ENCODE measurements at regions not wholly inside any gene's neighbourhood (a gene's known extent, or its start where the extent isn't known, plus 50 kb on each side); places are given as distances from the start of the nearest gene placed in this dataset.

DNA sequence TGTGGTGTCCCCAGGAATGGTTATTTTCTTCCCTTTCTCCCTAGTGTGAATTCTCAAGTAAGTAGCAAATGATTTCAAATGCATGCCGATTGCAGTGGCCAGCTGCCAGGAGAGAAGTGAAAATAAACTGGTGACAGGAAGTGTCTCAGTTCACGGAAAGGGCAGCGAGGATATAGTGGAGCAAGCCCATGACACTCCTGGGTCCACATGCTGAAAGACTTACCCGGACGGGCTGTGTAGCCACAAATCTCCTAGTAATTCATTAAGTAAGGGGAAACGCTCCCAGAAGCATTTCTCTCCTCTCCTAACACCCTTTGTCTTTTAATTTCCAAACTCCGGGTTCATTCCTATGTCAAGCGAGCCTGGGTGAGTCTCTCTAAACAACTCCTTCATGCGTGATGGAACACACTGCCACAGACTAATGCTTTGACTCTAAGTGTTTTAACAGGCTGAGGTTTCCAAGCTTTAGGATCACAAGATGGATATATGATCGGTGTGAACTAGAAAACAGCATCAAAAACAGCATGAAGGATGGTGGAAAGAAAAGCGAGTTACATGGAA lies 125.6 kb downstream of the CYP26A1 start:
- 50% methylated on average over 2 of the region's 11 CpGs for WGBS (ENCODE audit: insufficient coverage, low lambda C conversion rate)
- H3K4me3 ChIP-seq (ENCODE audit: low read length) = peak overlapping the region; percentile 31
- peak overlapping the region; percentile 36 for H3K27ac ChIP-seq (ENCODE audit: low read length)

GRCh38 chr10:93204494-93205485 lies 131.1 kb downstream of the CYP26A1 start:
- Histone ChIP-seq H3K27ac (ENCODE audit: low read length) (no peak overlapping the region), H3K36me3 (ENCODE audit: control insufficient read depth, insufficient read depth, low read length) (no peaks in the 10 kb centered on the region), H3K4me1 (ENCODE audit: control insufficient read depth, insufficient read depth, low read length) (no peaks in the 10 kb centered on the region), H3K4me3 (ENCODE audit: low read length) (no peak overlapping the region), H3K27me3 (ENCODE audit: control insufficient read depth, insufficient read depth, low read length) (no peaks in the 10 kb centered on the region), H3K9me3 (ENCODE audit: control insufficient read depth, low read depth, low read length) (no peaks in the 10 kb centered on the region)
- no peak for DNase-seq
- no CpG with 5 or more reads among the region's 12 CpGs for WGBS (ENCODE audit: insufficient coverage, low lambda C conversion rate)

More for the DNA sequence above, 125.6 kb downstream of the CYP26A1 start:
- Histone ChIP-seq H3K36me3 (ENCODE audit: control insufficient read depth, insufficient read depth, low read length) (no peaks in the 10 kb centered on the region), H3K4me1 (ENCODE audit: control insufficient read depth, insufficient read depth, low read length) (peaks cover 6% of the 10 kb centered on the region), H3K27me3 (ENCODE audit: control insufficient read depth, insufficient read depth, low read length) (no peaks in the 10 kb centered on the region), H3K9me3 (ENCODE audit: control insufficient read depth, low read depth, low read length) (no peaks in the 10 kb centered on the region)
- DNase-seq = peak; percentile 69 to 87

GRCh38 chr10:93206652-93207051 lies 133.0 kb downstream of the CYP26A1 start:
- Histone ChIP-seq H3K4me1 (ENCODE audit: control insufficient read depth, insufficient read depth, low read length) (no peaks in the 10 kb centered on the region), H3K9me3 (ENCODE audit: control insufficient read depth, low read depth, low read length) (no peaks in the 10 kb centered on the region), H3K4me3 (ENCODE audit: low read length) (no peak overlapping the region), H3K27me3 (ENCODE audit: control insufficient read depth, insufficient read depth, low read length) (no peaks in the 10 kb centered on the region), H3K27ac (ENCODE audit: low read length) (no peak overlapping the region), H3K36me3 (ENCODE audit: control insufficient read depth, insufficient read depth, low read length) (no peaks in the 10 kb centered on the region)
- no peak for DNase-seq
- WGBS (ENCODE audit: insufficient coverage, low lambda C conversion rate) = no CpG with 5 or more reads among the region's 7 CpGs

DNA sequence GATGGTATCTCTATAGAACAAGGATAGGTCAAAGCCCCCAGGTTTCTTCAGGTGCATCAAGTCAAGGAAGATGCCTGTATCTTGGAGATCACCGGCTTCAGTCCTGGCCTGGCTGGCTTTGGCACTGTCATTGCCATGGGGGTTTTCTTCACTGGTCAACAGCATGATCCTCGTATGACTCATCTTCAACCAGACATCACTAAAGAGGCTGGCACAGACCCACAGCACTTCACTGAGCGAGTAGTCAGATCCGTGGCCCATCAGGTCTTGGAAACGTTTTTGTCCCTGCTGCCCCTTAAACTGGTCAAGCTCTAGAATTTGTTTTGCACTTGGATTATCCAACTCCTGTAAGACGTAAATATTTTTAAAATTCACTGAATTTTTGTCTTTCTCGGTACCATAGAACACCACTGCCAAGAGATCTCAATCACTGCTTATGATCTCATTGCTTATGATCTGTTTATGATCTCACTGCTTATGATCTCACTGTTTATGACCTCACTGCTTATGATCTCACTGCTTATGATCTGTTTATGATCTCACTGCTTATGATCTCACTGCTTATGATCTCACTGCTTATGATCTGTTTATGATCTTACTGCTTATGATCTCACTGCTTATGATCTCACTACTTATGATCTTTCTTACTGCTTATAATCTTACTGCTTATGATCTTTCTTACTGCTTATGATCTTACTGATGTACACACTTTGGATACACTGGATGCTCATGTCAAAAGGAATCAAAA lies 135.2 kb downstream of the CYP26A1 start:
- H3K27ac ChIP-seq (ENCODE audit: low read length) = no peak overlapping the region
- H3K4me1 ChIP-seq (ENCODE audit: control insufficient read depth, insufficient read depth, low read length) = no peaks in the 10 kb centered on the region
- H3K36me3 ChIP-seq (ENCODE audit: control insufficient read depth, insufficient read depth, low read length) = no peaks in the 10 kb centered on the region
- no peaks in the 10 kb centered on the region for H3K27me3 ChIP-seq (ENCODE audit: control insufficient read depth, insufficient read depth, low read length)
- DNase-seq = no peak
- no peaks in the 10 kb centered on the region for H3K9me3 ChIP-seq (ENCODE audit: control insufficient read depth, low read depth, low read length)
- H3K4me3 ChIP-seq (ENCODE audit: low read length) = no peak overlapping the region
- WGBS (ENCODE audit: insufficient coverage, low lambda C conversion rate) = 88% methylated on average over 2 of the region's 7 CpGs

DNA sequence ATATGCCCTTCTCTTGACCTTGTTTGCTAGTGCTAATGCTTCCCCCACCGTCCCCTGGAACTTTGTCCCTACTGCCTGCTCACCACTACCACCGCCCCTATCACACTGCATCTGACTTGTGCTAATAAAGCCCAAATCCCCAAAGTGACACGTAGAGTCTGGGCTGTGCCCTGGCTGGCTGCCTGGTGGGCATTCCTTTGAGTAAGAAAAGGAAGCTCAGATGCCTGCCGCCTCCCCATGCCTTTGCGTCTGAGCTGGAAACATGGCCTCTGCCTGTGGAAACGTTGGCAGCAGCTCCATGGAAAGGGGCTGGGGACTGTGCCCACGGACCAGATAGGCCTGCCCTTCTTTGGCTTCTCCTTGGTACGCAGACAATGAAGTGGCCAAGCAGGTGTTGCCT lies 138.3 kb downstream of the CYP26A1 start:
- Histone ChIP-seq H3K4me1 (ENCODE audit: control insufficient read depth, insufficient read depth, low read length) (no peaks in the 10 kb centered on the region), H3K36me3 (ENCODE audit: control insufficient read depth, insufficient read depth, low read length) (no peaks in the 10 kb centered on the region), H3K9me3 (ENCODE audit: control insufficient read depth, low read depth, low read length) (no peaks in the 10 kb centered on the region), H3K27me3 (ENCODE audit: control insufficient read depth, insufficient read depth, low read length) (no peaks in the 10 kb centered on the region), H3K4me3 (ENCODE audit: low read length) (no peak overlapping the region), H3K27ac (ENCODE audit: low read length) (no peak overlapping the region)
- no peak for DNase-seq
- WGBS (ENCODE audit: insufficient coverage, low lambda C conversion rate) = 20% methylated on average over 1 of the region's 8 CpGs

DNA sequence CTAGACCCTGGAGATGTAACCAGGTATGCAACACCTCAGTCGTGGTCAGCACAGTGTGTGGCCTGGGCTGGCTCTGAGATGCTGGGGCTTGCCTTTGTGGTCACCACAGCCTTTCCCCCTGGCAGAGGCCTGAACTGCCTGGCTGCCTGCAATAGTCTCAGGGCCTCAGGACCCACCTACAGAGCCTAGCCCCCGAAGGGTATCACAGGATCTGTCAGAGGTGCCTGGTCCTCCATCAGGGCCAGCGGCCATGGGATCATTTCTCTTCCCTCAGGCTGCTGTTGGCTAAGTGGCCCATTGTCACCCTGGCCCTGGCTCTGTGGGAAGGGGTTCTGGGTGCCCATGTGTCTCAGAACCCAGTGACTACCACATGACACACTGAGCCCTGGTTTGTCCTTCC lies 141.6 kb downstream of the CYP26A1 start:
- H3K4me1 ChIP-seq (ENCODE audit: control insufficient read depth, insufficient read depth, low read length) = no peaks in the 10 kb centered on the region
- WGBS (ENCODE audit: insufficient coverage, low lambda C conversion rate) = no CpG with 5 or more reads among the region's 3 CpGs
- no peak overlapping the region for H3K27ac ChIP-seq (ENCODE audit: low read length)
- no peaks in the 10 kb centered on the region for H3K9me3 ChIP-seq (ENCODE audit: control insufficient read depth, low read depth, low read length)
- no peak overlapping the region for H3K4me3 ChIP-seq (ENCODE audit: low read length)
- no peak for DNase-seq
- no peaks in the 10 kb centered on the region for H3K36me3 ChIP-seq (ENCODE audit: control insufficient read depth, insufficient read depth, low read length)
- no peaks in the 10 kb centered on the region for H3K27me3 ChIP-seq (ENCODE audit: control insufficient read depth, insufficient read depth, low read length)

- WGBS (ENCODE audit: insufficient coverage, low lambda C conversion rate) = 80% methylated on average over 1 of the region's 5 CpGs
- Histone ChIP-seq H3K9me3 (ENCODE audit: control insufficient read depth, low read depth, low read length) (peaks cover 3% of the 10 kb centered on the region), H3K27me3 (ENCODE audit: control insufficient read depth, insufficient read depth, low read length) (no peaks in the 10 kb centered on the region), H3K4me1 (ENCODE audit: control insufficient read depth, insufficient read depth, low read length) (no peaks in the 10 kb centered on the region), H3K4me3 (ENCODE audit: low read length) (no peak overlapping the region), H3K36me3 (ENCODE audit: control insufficient read depth, insufficient read depth, low read length) (no peaks in the 10 kb centered on the region), H3K27ac (ENCODE audit: low read length) (no peak overlapping the region)
- no peak for DNase-seq
Measured at GRCh38 chr10:93216341-93216985, 142.8 kb downstream of the CYP26A1 start.

GRCh38 chr10:93218386-93218785 lies 144.7 kb downstream of the CYP26A1 start:
- Histone ChIP-seq H3K4me1 (ENCODE audit: control insufficient read depth, insufficient read depth, low read length) (no peaks in the 10 kb centered on the region), H3K9me3 (ENCODE audit: control insufficient read depth, low read depth, low read length) (peaks cover 3% of the 10 kb centered on the region), H3K4me3 (ENCODE audit: low read length) (no peak overlapping the region), H3K27me3 (ENCODE audit: control insufficient read depth, insufficient read depth, low read length) (no peaks in the 10 kb centered on the region), H3K36me3 (ENCODE audit: control insufficient read depth, insufficient read depth, low read length) (no peaks in the 10 kb centered on the region), H3K27ac (ENCODE audit: low read length) (no peak overlapping the region)
- DNase-seq = no peak

- no peak for DNase-seq
- Histone ChIP-seq H3K36me3 (ENCODE audit: control insufficient read depth, insufficient read depth, low read length) (no peaks in the 10 kb centered on the region), H3K9me3 (ENCODE audit: control insufficient read depth, low read depth, low read length) (peaks cover 3% of the 10 kb centered on the region)
Measured at GRCh38 chr10:93219347-93219746, 145.7 kb downstream of the CYP26A1 start.

More at GRCh38 chr10:93219347-93219746, 145.7 kb downstream of the CYP26A1 start:
- Histone ChIP-seq H3K27me3 (ENCODE audit: control insufficient read depth, insufficient read depth, low read length) (no peaks in the 10 kb centered on the region), H3K4me3 (ENCODE audit: low read length) (no peak overlapping the region), H3K4me1 (ENCODE audit: control insufficient read depth, insufficient read depth, low read length) (no peaks in the 10 kb centered on the region), H3K27ac (ENCODE audit: low read length) (no peak overlapping the region)
- WGBS (ENCODE audit: insufficient coverage, low lambda C conversion rate) = 33% methylated on average over 1 of the region's 1 CpG

Data from large intestine (tissue), 3 donors.